K562 (cell line): ENCODE measurements at regions not wholly inside any gene's neighbourhood (a gene's known extent, or its start where the extent isn't known, plus 50 kb on each side); places are given as distances from the start of the nearest gene placed in this dataset.

Source experiments
- BMI1 ChIP-seq: fragments of 150-350 bp; IDR thresholded peaks from 2 replicates; pipeline ENCODE4 v1.6.1; 2014; ENCODE audit warnings: low read length
- CREB1 ChIP-seq, 2 experiments: sonication (generic) in 1 of 2; formaldehyde crosslinking in 1 of 2; IDR thresholded peaks; 2 replicates each; pipeline versions ENCODE4 v1.6.1 to v1.8.0; 2012 to 2022; ENCODE audit warnings: inconsistent platforms in 1 of 2, mild to moderate bottlenecking in 1 of 2, missing genetic modification reagents in 1 of 2, moderate library complexity in 1 of 2
- E2F3 ChIP-seq: fragments of 250-450 bp; sonication (Bioruptor Pico); IDR thresholded peaks from 2 replicates; pipeline ENCODE4 v1.4.0; 2020; ENCODE audit warnings: mild to moderate bottlenecking
- E2F5 ChIP-seq: sonication (generic); formaldehyde crosslinking; IDR thresholded peaks from 2 replicates; pipeline ENCODE4 v1.8.0; 2022; ENCODE audit warnings: mild to moderate bottlenecking, missing genetic modification reagents
- GTF2A2 ChIP-seq: IDR thresholded peaks from 2 replicates; pipeline ENCODE4 v1.6.1; 2016; ENCODE audit warnings: mild to moderate bottlenecking, missing genetic modification characterization, missing compliant biosample characterization
- HNRNPK ChIP-seq: fragments of 200-400 bp; formaldehyde crosslinking; IDR thresholded peaks from one replicate; pipeline ENCODE4 v1.6.1; 2018; ENCODE audit warnings: mild to moderate bottlenecking, low read depth, low read length; ENCODE audit not compliant: poor library complexity, severe bottlenecking
- KLF1 ChIP-seq: fragments of 450-650 bp; IDR thresholded peaks from 2 replicates; pipeline ENCODE4 v1.6.1; 2016; ENCODE audit warnings: missing genetic modification characterization, missing compliant biosample characterization
- MCM5 ChIP-seq: fragments of 450-650 bp; IDR thresholded peaks from 2 replicates; pipeline ENCODE4 v1.6.1; 2016; ENCODE audit warnings: low read depth
- MIER1 ChIP-seq: fragments of 450-650 bp; IDR thresholded peaks from 2 replicates; pipeline ENCODE4 v1.6.1; 2016; ENCODE audit warnings: antibody characterized with exemption, mild to moderate bottlenecking, low read depth
- PTRF ChIP-seq: fragments of 450-650 bp; IDR thresholded peaks from 2 replicates; pipeline ENCODE4 v1.6.1; 2016; ENCODE audit warnings: mild to moderate bottlenecking, missing genetic modification characterization, missing compliant biosample characterization
- SMAD3 ChIP-seq: fragments of 450-650 bp; formaldehyde crosslinking; conservative IDR thresholded peaks from 2 replicates; pipeline ENCODE4 v1.4.0; 2020; ENCODE audit warnings: mild to moderate bottlenecking
- TSHZ1 ChIP-seq: fragments of 250-450 bp; sonication (Bioruptor Pico); IDR thresholded peaks from 2 replicates; pipeline ENCODE4 v1.4.0; 2020; ENCODE audit warnings: mild to moderate bottlenecking, moderate library complexity
- USF1 ChIP-seq: sonication (generic); formaldehyde crosslinking; IDR thresholded peaks from 2 replicates; pipeline ENCODE4 v1.9.0; 2022; ENCODE audit warnings: mild to moderate bottlenecking, missing genetic modification reagents
- ZNF174 ChIP-seq: fragments of 250-450 bp; sonication (Bioruptor Pico); IDR thresholded peaks from 2 replicates; pipeline ENCODE4 v1.4.0; 2020; ENCODE audit warnings: mild to moderate bottlenecking

- peak; percentile 91 for TF ChIP-seq USF1 (CRISPR knock-in tag)
- TF ChIP-seq MCM5 = no peak
- no peak for TF ChIP-seq CREB1 (IDR thresholded peaks at IDR 0.05)
- TF ChIP-seq CREB1 (CRISPR knock-in tag; IDR thresholded peaks at IDR 0.05) = no peak
- no peak for TF ChIP-seq MIER1
- TF ChIP-seq TSHZ1 (CRISPR knock-in tag) = no peak
- TF ChIP-seq E2F3 = no peak
- no peak for TF ChIP-seq E2F5
- TF ChIP-seq GTF2A2 (tag) = no peak
- TF ChIP-seq PTRF (tag) = no peak
- TF ChIP-seq KLF1 (tag) = no peak
- no peak for TF ChIP-seq BMI1
- no peak for TF ChIP-seq HNRNPK
- no peak for TF ChIP-seq SMAD3 (CRISPR knock-in tag)
- TF ChIP-seq ZNF174 (CRISPR knock-in tag) = no peak
Measured at GRCh38 chr9:129458155-129458661, 162.7 kb downstream of the C9orf50 start (continued).
